ENCODE measurements at regions not wholly inside any gene's neighbourhood (a gene's known extent, or its start where the extent isn't known, plus 50 kb on each side); places are given as distances from the start of the nearest gene placed in this dataset.

- Mint-ChIP-seq H3K4me3 (no peak overlapping the region), H3K36me3 (ENCODE audit: low read depth) (no peaks in the 10 kb centered on the region), H3K27ac (no peak overlapping the region), H3K4me1 (ENCODE audit: low read depth) (peaks cover 42% of the 10 kb centered on the region), H3K27me3 (no peaks in the 10 kb centered on the region), H3K9me3 (no peaks in the 10 kb centered on the region)
Measured at GRCh38 chr2:9777081-9777480, 66.2 kb upstream of the TAF1B start.

GRCh38 chr2:9778012-9778411 lies 65.3 kb upstream of the TAF1B start:
- H3K27ac Mint-ChIP-seq, result no peak overlapping the region
- H3K9me3 Mint-ChIP-seq, result no peaks in the 10 kb centered on the region
- no peak overlapping the region for H3K4me3 Mint-ChIP-seq
- no peaks in the 10 kb centered on the region for H3K27me3 Mint-ChIP-seq
- no peaks in the 10 kb centered on the region for H3K36me3 Mint-ChIP-seq (ENCODE audit: low read depth)
- peaks cover 51% of the 10 kb centered on the region for H3K4me1 Mint-ChIP-seq (ENCODE audit: low read depth)

GRCh38 chr2:9778471-9779316 lies 64.6 kb upstream of the TAF1B start:
- H3K27me3 Mint-ChIP-seq, result no peaks in the 10 kb centered on the region
- peak overlapping the region; percentile 73 for H3K27ac Mint-ChIP-seq
- H3K36me3 Mint-ChIP-seq (ENCODE audit: low read depth), result no peaks in the 10 kb centered on the region
- no peaks in the 10 kb centered on the region for H3K9me3 Mint-ChIP-seq
- H3K4me1 Mint-ChIP-seq (ENCODE audit: low read depth), result peaks cover 55% of the 10 kb centered on the region
- no peak overlapping the region for H3K4me3 Mint-ChIP-seq

- peaks cover 55% of the 10 kb centered on the region for H3K4me1 Mint-ChIP-seq (ENCODE audit: low read depth)
- peak overlapping the region; percentile 50 for H3K4me3 Mint-ChIP-seq
- H3K27me3 Mint-ChIP-seq, result no peaks in the 10 kb centered on the region
- no peaks in the 10 kb centered on the region for H3K9me3 Mint-ChIP-seq
- no peaks in the 10 kb centered on the region for H3K36me3 Mint-ChIP-seq (ENCODE audit: low read depth)
- peak overlapping the region; percentile 79 for H3K27ac Mint-ChIP-seq
Measured at GRCh38 chr2:9779596-9780264, 63.5 kb upstream of the TAF1B start.

GRCh38 chr2:9780368-9781130 lies 62.7 kb upstream of the TAF1B start:
- peaks cover 55% of the 10 kb centered on the region for H3K4me1 Mint-ChIP-seq (ENCODE audit: low read depth)
- no peaks in the 10 kb centered on the region for H3K27me3 Mint-ChIP-seq
- no peaks in the 10 kb centered on the region for H3K36me3 Mint-ChIP-seq (ENCODE audit: low read depth)
- H3K9me3 Mint-ChIP-seq, result no peaks in the 10 kb centered on the region
- peak overlapping the region; percentile 50 for H3K4me3 Mint-ChIP-seq
- peak overlapping the region; percentile 79 for H3K27ac Mint-ChIP-seq

- peaks cover 55% of the 10 kb centered on the region for H3K4me1 Mint-ChIP-seq (ENCODE audit: low read depth)
- H3K4me3 Mint-ChIP-seq, result no peak overlapping the region
- H3K27ac Mint-ChIP-seq, result no peak overlapping the region
- no peaks in the 10 kb centered on the region for H3K27me3 Mint-ChIP-seq
- no peaks in the 10 kb centered on the region for H3K9me3 Mint-ChIP-seq
- H3K36me3 Mint-ChIP-seq (ENCODE audit: low read depth), result no peaks in the 10 kb centered on the region
Measured at GRCh38 chr2:9781252-9781651, 62.0 kb upstream of the TAF1B start.

- Mint-ChIP-seq H3K4me3 (peak overlapping the region; percentile 36), H3K9me3 (no peaks in the 10 kb centered on the region), H3K27me3 (no peaks in the 10 kb centered on the region), H3K4me1 (ENCODE audit: low read depth) (peaks cover 57% of the 10 kb centered on the region), H3K27ac (peak overlapping the region; percentile 70), H3K36me3 (ENCODE audit: low read depth) (no peaks in the 10 kb centered on the region)
Measured at GRCh38 chr2:9782197-9782719, 61.0 kb upstream of the TAF1B start.

- Mint-ChIP-seq H3K4me3 (no peak overlapping the region), H3K4me1 (ENCODE audit: low read depth) (peaks cover 12% of the 10 kb centered on the region), H3K27ac (no peak overlapping the region), H3K27me3 (no peaks in the 10 kb centered on the region), H3K36me3 (ENCODE audit: low read depth) (peaks cover 4% of the 10 kb centered on the region), H3K9me3 (no peaks in the 10 kb centered on the region)
Measured at GRCh38 chr2:9789371-9789770, 53.9 kb upstream of the TAF1B start.

- peaks cover 12% of the 10 kb centered on the region for H3K4me1 Mint-ChIP-seq (ENCODE audit: low read depth)
- no peaks in the 10 kb centered on the region for H3K9me3 Mint-ChIP-seq
- H3K4me3 Mint-ChIP-seq, result no peak overlapping the region
- no peak overlapping the region for H3K27ac Mint-ChIP-seq
- H3K36me3 Mint-ChIP-seq (ENCODE audit: low read depth), result peaks cover 4% of the 10 kb centered on the region
- no peaks in the 10 kb centered on the region for H3K27me3 Mint-ChIP-seq
Measured at GRCh38 chr2:9790702-9791225, 52.5 kb upstream of the TAF1B start.

- no peaks in the 10 kb centered on the region for H3K27me3 Mint-ChIP-seq
- H3K9me3 Mint-ChIP-seq, result no peaks in the 10 kb centered on the region
- peaks cover 4% of the 10 kb centered on the region for H3K36me3 Mint-ChIP-seq (ENCODE audit: low read depth)
- H3K4me1 Mint-ChIP-seq (ENCODE audit: low read depth), result peaks cover 12% of the 10 kb centered on the region
- H3K4me3 Mint-ChIP-seq, result no peak overlapping the region
- no peak overlapping the region for H3K27ac Mint-ChIP-seq
Measured at GRCh38 chr2:9791711-9792110, 51.6 kb upstream of the TAF1B start.

- Mint-ChIP-seq H3K4me3 (no peak overlapping the region), H3K9me3 (no peaks in the 10 kb centered on the region), H3K36me3 (ENCODE audit: low read depth) (peaks cover under 1% of the 10 kb centered on the region), H3K4me1 (ENCODE audit: low read depth) (peaks cover 8% of the 10 kb centered on the region), H3K27ac (no peak overlapping the region), H3K27me3 (no peaks in the 10 kb centered on the region)
Measured at GRCh38 chr2:9793156-9793917, 49.9 kb upstream of the TAF1B start.
